T-helper 17 cell (primary cell): ENCODE measurements at regions not wholly inside any gene's neighbourhood (a gene's known extent, or its start where the extent isn't known, plus 50 kb on each side); places are given as distances from the start of the nearest gene placed in this dataset.

Experiments
- ATAC-seq: fragments of 150-1000 bp; cut with Tn5 transposase; 2 replicates; pipeline ENCODE4 v1.10.0; 2021; ENCODE audit warnings: mild to moderate bottlenecking, moderate library complexity
- DNase-seq, 3 donors: peaks; one replicate each; pipeline versions ENCODE4 v3.0.0 to v3.0.0-alpha.2; 2020 to 2021
- H3K9me3 ChIP-seq: one replicate; pipeline ENCODE4 v1.7.0; 2013; ENCODE audit warnings: low read length, mild to moderate bottlenecking; ENCODE audit not compliant: control insufficient read depth, poor library complexity, severe bottlenecking
- H3K27ac Mint-ChIP-seq: one replicate; pipeline ENCODE4 v1.8.0; 2022; ENCODE audit warnings: mild to moderate bottlenecking, moderate library complexity, mixed read lengths
- H3K27me3 Mint-ChIP-seq: one replicate; pipeline ENCODE4 v1.8.0; 2022; ENCODE audit warnings: mixed read lengths
- H3K36me3 Mint-ChIP-seq: one replicate; pipeline ENCODE4 v1.8.0; 2022; ENCODE audit warnings: low read depth, mixed read lengths
- H3K4me1 Mint-ChIP-seq: one replicate; pipeline ENCODE4 v1.8.0; 2022; ENCODE audit warnings: mild to moderate bottlenecking, mixed read lengths
- H3K4me3 Mint-ChIP-seq: one replicate; pipeline ENCODE4 v1.8.0; 2022; ENCODE audit warnings: mild to moderate bottlenecking, moderate library complexity, mixed read lengths

GRCh38 chr4:130608121-130608520 lies 1512.2 kb downstream of the C4orf33 start:
- Mint-ChIP-seq H3K36me3 (no peaks in the 10 kb centered on the region), H3K27me3 (no peaks in the 10 kb centered on the region), H3K27ac (no peak overlapping the region), H3K4me1 (no peaks in the 10 kb centered on the region), H3K4me3 (no peak overlapping the region)
- no peak for ATAC-seq
- DNase-seq, result no peak
- no peaks in the 10 kb centered on the region for H3K9me3 ChIP-seq

- Mint-ChIP-seq H3K27ac (no peak overlapping the region), H3K36me3 (no peaks in the 10 kb centered on the region), H3K4me1 (no peaks in the 10 kb centered on the region), H3K27me3 (no peaks in the 10 kb centered on the region), H3K4me3 (no peak overlapping the region)
- no peak for ATAC-seq
- H3K9me3 ChIP-seq, result peaks cover 2% of the 10 kb centered on the region
- no peak for DNase-seq
Observed at GRCh38 chr4:130628531-130628930, 1532.6 kb downstream of the C4orf33 start.

GRCh38 chr4:130632731-130633604 lies 1537.0 kb downstream of the C4orf33 start:
- Mint-ChIP-seq H3K4me1 (no peaks in the 10 kb centered on the region), H3K4me3 (no peak overlapping the region), H3K36me3 (no peaks in the 10 kb centered on the region), H3K27me3 (no peaks in the 10 kb centered on the region), H3K27ac (no peak overlapping the region)
- no peak for ATAC-seq
- peaks cover 2% of the 10 kb centered on the region for H3K9me3 ChIP-seq
- no peak for DNase-seq

- ATAC-seq (no peak), DNase-seq (no peak)
- Mint-ChIP-seq H3K36me3 (no peaks in the 10 kb centered on the region), H3K27me3 (no peaks in the 10 kb centered on the region), H3K27ac (no peak overlapping the region), H3K4me1 (no peaks in the 10 kb centered on the region), H3K4me3 (no peak overlapping the region)
- H3K9me3 ChIP-seq, result no peaks in the 10 kb centered on the region
Observed at GRCh38 chr4:130636486-130636885, 1540.5 kb downstream of the C4orf33 start.

GRCh38 chr4:130640592-130640991 lies 1544.6 kb downstream of the C4orf33 start:
- no peak for ATAC-seq

GRCh38 chr4:130646886-130647285 lies 1550.9 kb downstream of the C4orf33 start:
- no peak for ATAC-seq
- no peaks in the 10 kb centered on the region for H3K9me3 ChIP-seq
- no peak overlapping the region for H3K4me3 Mint-ChIP-seq
- DNase-seq, result no peak
- no peaks in the 10 kb centered on the region for H3K27me3 Mint-ChIP-seq
- no peaks in the 10 kb centered on the region for H3K4me1 Mint-ChIP-seq
- H3K36me3 Mint-ChIP-seq, result no peaks in the 10 kb centered on the region
- H3K27ac Mint-ChIP-seq, result no peak overlapping the region

More at GRCh38 chr4:130640592-130640991, 1544.6 kb downstream of the C4orf33 start:
- Mint-ChIP-seq H3K36me3 (no peaks in the 10 kb centered on the region), H3K4me3 (no peak overlapping the region), H3K4me1 (no peaks in the 10 kb centered on the region), H3K27me3 (no peaks in the 10 kb centered on the region), H3K27ac (no peak overlapping the region)
- DNase-seq, result no peak
- H3K9me3 ChIP-seq, result no peaks in the 10 kb centered on the region

GRCh38 chr4:130648570-130648969 lies 1552.6 kb downstream of the C4orf33 start:
- H3K36me3 Mint-ChIP-seq, result no peaks in the 10 kb centered on the region
- H3K4me1 Mint-ChIP-seq, result no peaks in the 10 kb centered on the region
- no peak overlapping the region for H3K4me3 Mint-ChIP-seq
- no peak for DNase-seq
- no peak overlapping the region for H3K27ac Mint-ChIP-seq
- no peaks in the 10 kb centered on the region for H3K27me3 Mint-ChIP-seq
- no peaks in the 10 kb centered on the region for H3K9me3 ChIP-seq
- ATAC-seq, result no peak

- H3K36me3 Mint-ChIP-seq, result no peaks in the 10 kb centered on the region
- no peak for DNase-seq
Observed at GRCh38 chr4:130653842-130654241, 1557.9 kb downstream of the C4orf33 start.

GRCh38 chr4:130659320-130659719 lies 1563.4 kb downstream of the C4orf33 start:
- no peaks in the 10 kb centered on the region for H3K9me3 ChIP-seq
- DNase-seq (no peak), ATAC-seq (no peak)
- Mint-ChIP-seq H3K4me1 (no peaks in the 10 kb centered on the region), H3K4me3 (no peak overlapping the region), H3K27ac (no peak overlapping the region), H3K27me3 (no peaks in the 10 kb centered on the region), H3K36me3 (no peaks in the 10 kb centered on the region)

More at GRCh38 chr4:130653842-130654241, 1557.9 kb downstream of the C4orf33 start:
- H3K27ac Mint-ChIP-seq, result no peak overlapping the region
- ATAC-seq, result no peak
- H3K4me1 Mint-ChIP-seq, result no peaks in the 10 kb centered on the region
- H3K27me3 Mint-ChIP-seq, result no peaks in the 10 kb centered on the region
- no peaks in the 10 kb centered on the region for H3K9me3 ChIP-seq
- H3K4me3 Mint-ChIP-seq, result no peak overlapping the region

- H3K27ac Mint-ChIP-seq, result no peak overlapping the region
Observed at GRCh38 chr4:130668859-130669258, 1572.9 kb downstream of the C4orf33 start.

GRCh38 chr4:130675266-130675665 lies 1579.3 kb downstream of the C4orf33 start:
- H3K9me3 ChIP-seq, result no peaks in the 10 kb centered on the region
- Mint-ChIP-seq H3K27ac (no peak overlapping the region), H3K4me3 (no peak overlapping the region), H3K4me1 (no peaks in the 10 kb centered on the region), H3K27me3 (no peaks in the 10 kb centered on the region), H3K36me3 (no peaks in the 10 kb centered on the region)
- DNase-seq (no peak), ATAC-seq (no peak)

More at GRCh38 chr4:130668859-130669258, 1572.9 kb downstream of the C4orf33 start:
- DNase-seq (no peak), ATAC-seq (no peak)
- H3K9me3 ChIP-seq, result no peaks in the 10 kb centered on the region
- H3K27me3 Mint-ChIP-seq, result no peaks in the 10 kb centered on the region
- no peaks in the 10 kb centered on the region for H3K4me1 Mint-ChIP-seq
- H3K4me3 Mint-ChIP-seq, result no peak overlapping the region
- no peaks in the 10 kb centered on the region for H3K36me3 Mint-ChIP-seq

GRCh38 chr4:130689181-130689580 lies 1593.2 kb downstream of the C4orf33 start:
- DNase-seq (no peak), ATAC-seq (no peak)
- no peak overlapping the region for H3K27ac Mint-ChIP-seq
- no peaks in the 10 kb centered on the region for H3K36me3 Mint-ChIP-seq
- no peaks in the 10 kb centered on the region for H3K9me3 ChIP-seq
- H3K4me3 Mint-ChIP-seq, result no peak overlapping the region
- no peaks in the 10 kb centered on the region for H3K27me3 Mint-ChIP-seq
- no peaks in the 10 kb centered on the region for H3K4me1 Mint-ChIP-seq

GRCh38 chr4:130698251-130698650 lies 1602.3 kb downstream of the C4orf33 start:
- ATAC-seq (no peak), DNase-seq (no peak)
- Mint-ChIP-seq H3K27me3 (no peaks in the 10 kb centered on the region), H3K4me3 (no peak overlapping the region), H3K27ac (no peak overlapping the region), H3K4me1 (no peaks in the 10 kb centered on the region), H3K36me3 (no peaks in the 10 kb centered on the region)
- H3K9me3 ChIP-seq, result no peaks in the 10 kb centered on the region

- no peak overlapping the region for H3K4me3 Mint-ChIP-seq
Observed at GRCh38 chr4:130699004-130699403, 1603.1 kb downstream of the C4orf33 start.

More at GRCh38 chr4:130699004-130699403, 1603.1 kb downstream of the C4orf33 start:
- Mint-ChIP-seq H3K4me1 (no peaks in the 10 kb centered on the region), H3K36me3 (no peaks in the 10 kb centered on the region), H3K27ac (no peak overlapping the region), H3K27me3 (no peaks in the 10 kb centered on the region)
- ATAC-seq, result no peak
- no peak for DNase-seq
- no peaks in the 10 kb centered on the region for H3K9me3 ChIP-seq
